Skeletal muscle cell (primary cell): ENCODE measurements at regions not wholly inside any gene's neighbourhood (a gene's known extent, or its start where the extent isn't known, plus 50 kb on each side); places are given as distances from the start of the nearest gene placed in this dataset.

Source experiments
- DNase-seq: peaks from one replicate; pipeline ENCODE4 v3.0.0-alpha.2; 2010; ENCODE audit warnings: low read depth
- H3K4me3 ChIP-seq: 2 replicates; pipeline ENCODE4 v1.5.1; 2011; ENCODE audit warnings: low read depth, mild to moderate bottlenecking, control low read depth, low read length, moderate library complexity

- DNase-seq, result no peak
- H3K4me3 ChIP-seq, result no peak overlapping the region
Observed at GRCh38 chr6:25105070-25105925, 169.5 kb upstream of the RIPOR2 start.

- H3K4me3 ChIP-seq, result no peak overlapping the region
- DNase-seq, result no peak
Observed at GRCh38 chr6:25107218-25107617, 171.5 kb upstream of the RIPOR2 start.

DNA sequence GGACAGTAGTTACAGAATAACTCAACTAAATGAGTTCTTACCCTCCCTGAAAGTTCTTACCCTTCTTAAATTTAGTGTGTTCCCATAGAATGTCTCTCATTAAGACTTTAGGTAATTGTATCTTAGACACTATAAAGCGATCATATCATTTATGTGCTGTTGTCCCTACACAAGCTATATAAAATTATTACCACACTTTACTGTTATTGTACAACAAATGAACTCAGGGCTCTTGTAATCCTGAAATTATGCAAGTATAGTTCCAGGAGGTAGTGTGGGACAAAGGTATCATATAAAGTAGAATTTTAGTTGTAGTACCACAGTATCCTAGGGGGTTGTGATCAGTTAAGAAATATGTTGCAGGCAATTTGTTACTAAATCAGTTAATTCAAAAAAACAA, 167.4 kb upstream of the CARMIL1 start:
- DNase-seq, result no peak
- H3K4me3 ChIP-seq, result no peak overlapping the region

DNA sequence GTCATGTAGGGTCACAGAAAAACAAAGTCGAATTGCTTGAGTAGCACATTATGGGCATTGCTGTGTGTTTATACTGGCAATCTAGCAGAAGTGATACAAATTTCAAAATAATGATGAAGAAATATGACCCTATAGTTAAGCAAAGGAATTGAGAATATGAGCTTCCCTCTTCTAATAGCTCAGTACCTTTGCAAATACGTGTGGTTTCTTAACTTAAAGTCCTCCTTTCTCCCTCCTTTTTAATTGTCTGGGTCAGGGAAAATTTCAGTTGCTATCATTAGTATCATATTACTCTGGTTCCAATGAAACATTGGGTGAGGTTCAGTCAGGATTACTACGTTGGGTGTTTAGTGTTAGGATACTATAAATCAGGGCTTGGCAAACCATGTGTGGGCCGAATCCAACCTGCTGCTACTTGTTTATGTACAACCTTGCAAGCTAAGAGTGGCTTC, 166.8 kb upstream of the CARMIL1 start:
- DNase-seq, result no peak
- no peak overlapping the region for H3K4me3 ChIP-seq

- H3K4me3 ChIP-seq, result no peak overlapping the region
- no peak for DNase-seq
Observed at GRCh38 chr6:25113436-25113835, 165.7 kb upstream of the CARMIL1 start.

DNA sequence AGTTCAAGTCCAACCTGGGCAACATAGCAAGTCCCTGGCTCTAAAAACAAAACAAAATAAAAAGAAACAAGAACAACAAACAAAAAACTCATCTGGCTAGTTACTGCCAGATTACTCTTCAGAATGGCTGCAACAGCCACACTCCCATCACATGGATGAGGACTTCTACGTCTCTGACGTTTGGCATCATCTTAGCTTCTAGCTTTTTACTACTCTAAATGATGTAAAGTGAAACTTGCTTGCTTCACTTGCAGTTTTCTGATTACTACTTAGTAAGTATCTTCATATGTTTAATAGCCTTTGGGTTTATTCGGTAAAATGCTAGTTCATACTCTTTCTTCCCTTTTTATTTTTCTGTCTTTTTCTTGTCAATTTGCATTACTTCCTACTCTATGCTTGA, 161.1 kb upstream of the CARMIL1 start:
- DNase-seq, result no peak
- no peak overlapping the region for H3K4me3 ChIP-seq

DNA sequence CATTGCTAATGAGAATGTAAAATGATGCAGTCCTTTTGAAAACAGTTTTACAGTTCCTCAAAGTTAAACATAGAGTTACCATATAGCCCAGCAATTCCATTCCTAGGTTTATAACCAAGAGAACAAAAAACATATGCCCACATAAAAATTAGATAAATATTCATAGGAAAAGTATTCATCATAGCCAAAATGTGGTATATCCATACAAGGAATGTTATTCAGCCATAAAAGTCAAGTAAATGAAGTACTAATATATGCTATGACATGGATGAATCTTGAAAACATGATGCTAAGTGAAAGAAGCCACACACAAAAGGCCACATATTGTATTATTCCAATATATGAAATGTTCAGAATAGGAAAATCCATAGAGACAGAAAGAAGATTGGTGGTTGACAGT, 158.0 kb upstream of the CARMIL1 start:
- H3K4me3 ChIP-seq, result no peak overlapping the region

GRCh38 chr6:25122001-25122400, 157.2 kb upstream of the CARMIL1 start:
- no peak for DNase-seq
- no peak overlapping the region for H3K4me3 ChIP-seq

More for the DNA sequence above, 158.0 kb upstream of the CARMIL1 start:
- no peak for DNase-seq

DNA sequence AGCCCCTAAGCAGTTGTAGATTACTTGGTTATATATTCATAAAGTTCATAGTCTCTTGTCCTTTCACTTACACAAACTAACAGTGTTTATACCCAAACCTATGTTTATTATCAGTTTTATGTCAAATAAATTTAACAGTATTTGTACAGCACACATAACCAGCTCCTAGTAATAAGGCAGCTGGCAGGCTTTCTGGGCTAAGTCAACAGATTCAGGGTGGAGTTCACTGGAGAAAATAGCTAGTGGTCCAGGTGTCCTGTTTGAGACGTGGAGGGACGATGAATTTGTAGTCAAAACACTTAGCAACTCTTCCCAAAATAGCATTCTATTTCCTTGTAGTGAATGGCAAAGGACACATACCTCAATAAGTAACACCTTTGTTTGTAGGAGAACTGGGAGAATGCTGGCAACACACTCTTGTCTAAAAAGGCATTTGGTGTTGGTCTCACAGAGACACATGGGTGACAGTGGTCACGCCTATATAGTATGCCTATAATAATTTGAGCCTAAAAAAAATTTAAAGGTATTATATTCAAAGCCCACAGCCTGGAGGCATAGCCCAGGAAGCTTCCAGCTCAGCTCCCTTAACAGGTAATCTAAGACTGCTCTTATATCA, 156.4 kb upstream of the CARMIL1 start:
- DNase-seq, result no peak
- no peak overlapping the region for H3K4me3 ChIP-seq

GRCh38 chr6:25124216-25124715, 154.9 kb upstream of the CARMIL1 start:
- H3K4me3 ChIP-seq, result no peak overlapping the region
- DNase-seq, result no peak

- no peak for DNase-seq
- no peak overlapping the region for H3K4me3 ChIP-seq
Observed at GRCh38 chr6:25125736-25126135, 153.4 kb upstream of the CARMIL1 start.

DNA sequence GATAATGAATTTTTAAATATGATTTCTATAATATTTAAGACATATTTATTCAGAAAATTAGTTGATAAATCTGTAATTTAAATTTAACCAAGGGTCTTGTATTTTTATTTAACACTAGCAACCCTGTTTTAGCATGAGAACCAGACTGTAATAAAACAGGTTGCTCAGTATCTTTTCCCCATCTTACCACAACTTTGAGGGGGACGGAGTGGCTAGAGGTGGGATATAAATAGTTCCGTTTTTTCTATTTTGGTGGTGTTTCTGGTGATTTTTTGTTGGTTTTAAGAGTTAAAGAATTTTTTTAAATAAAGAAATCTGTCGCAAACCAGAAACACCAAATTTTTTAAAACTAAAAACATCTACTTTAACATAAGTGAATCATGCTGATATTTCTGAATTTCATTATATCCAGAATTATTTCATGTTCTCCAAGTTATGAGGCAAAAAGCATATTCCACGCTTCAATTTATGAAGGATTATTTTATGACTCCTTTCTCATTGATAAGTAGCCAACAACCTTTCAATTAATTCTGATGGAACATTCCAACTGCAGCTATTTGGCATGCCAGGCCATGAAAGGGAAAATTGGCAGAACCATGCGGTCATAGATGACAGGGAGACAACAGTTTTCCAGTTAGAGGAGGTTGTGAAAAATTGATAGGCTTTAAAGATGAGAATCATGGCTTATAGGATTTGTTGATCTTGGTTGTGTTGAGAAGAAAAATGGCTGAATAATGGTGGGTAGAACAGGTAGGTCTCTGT, 151.9 kb upstream of the CARMIL1 start:
- no peak overlapping the region for H3K4me3 ChIP-seq
- DNase-seq, result no peak

GRCh38 chr6:25130518-25130917, 148.7 kb upstream of the CARMIL1 start:
- H3K4me3 ChIP-seq, result no peak overlapping the region
- no peak for DNase-seq

- DNase-seq, result no peak
Observed at GRCh38 chr6:25132934-25133333, 146.2 kb upstream of the CARMIL1 start.

DNA sequence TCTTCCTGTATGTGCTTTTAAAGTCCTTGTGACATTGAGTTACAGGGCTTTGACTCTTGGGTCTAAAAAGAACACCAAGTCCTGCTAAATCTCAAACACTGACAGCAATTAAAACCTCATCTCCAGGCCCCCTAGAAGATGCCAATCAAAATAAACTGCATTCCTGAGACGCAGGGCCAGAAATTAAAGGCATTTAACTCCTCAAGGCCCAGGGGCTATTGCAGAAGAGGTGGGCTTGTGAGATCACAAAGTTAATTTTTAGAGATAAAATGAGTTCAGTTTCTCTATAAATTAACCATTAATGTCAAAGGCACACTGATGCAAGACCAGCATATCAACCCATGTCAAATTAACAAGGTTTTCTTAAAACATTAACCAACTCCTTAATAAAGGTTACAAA, 145.6 kb upstream of the CARMIL1 start:
- no peak overlapping the region for H3K4me3 ChIP-seq
- DNase-seq, result no peak

More at GRCh38 chr6:25132934-25133333, 146.2 kb upstream of the CARMIL1 start:
- no peak overlapping the region for H3K4me3 ChIP-seq

DNA sequence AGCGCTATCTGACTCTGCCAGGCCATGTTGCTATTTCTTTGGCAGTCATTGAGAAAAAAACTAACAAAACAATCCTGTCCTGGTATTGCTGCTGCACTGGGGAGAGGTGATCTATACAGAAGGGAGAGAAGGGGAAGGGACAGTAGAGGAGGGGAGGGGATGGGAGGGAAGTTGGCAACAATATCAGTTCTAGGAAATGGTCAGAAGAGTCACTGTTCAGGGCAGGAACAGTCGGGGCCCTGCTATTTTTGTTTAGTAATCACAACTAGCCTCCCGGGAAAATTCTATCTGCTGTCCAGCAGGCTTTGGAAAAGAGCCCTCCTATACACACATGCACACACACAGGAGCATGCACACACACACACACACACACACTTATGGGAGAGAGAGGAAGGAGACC, 142.3 kb upstream of the CARMIL1 start:
- no peak overlapping the region for H3K4me3 ChIP-seq
- no peak for DNase-seq

DNA sequence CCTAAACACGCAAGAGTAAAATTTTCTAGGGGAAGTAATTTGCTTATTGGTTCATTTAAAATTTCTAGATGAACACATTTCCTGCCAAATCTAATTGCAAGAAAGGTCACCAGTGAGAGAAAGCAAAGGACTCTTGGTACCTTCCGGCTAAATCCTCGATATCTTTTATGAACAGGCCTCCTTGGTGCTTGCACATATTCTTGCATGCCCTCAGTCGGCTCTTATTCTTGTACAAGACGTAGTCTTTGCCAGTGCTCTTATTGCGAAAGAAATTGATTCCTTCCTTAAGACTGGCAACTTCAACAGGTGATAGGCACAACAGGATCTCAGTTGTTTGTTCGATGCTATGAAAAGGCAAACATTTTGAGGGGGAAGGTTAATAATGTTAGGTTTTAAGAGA, 141.7 kb upstream of the CARMIL1 start:
- H3K4me3 ChIP-seq, result no peak overlapping the region
- DNase-seq, result no peak

DNA sequence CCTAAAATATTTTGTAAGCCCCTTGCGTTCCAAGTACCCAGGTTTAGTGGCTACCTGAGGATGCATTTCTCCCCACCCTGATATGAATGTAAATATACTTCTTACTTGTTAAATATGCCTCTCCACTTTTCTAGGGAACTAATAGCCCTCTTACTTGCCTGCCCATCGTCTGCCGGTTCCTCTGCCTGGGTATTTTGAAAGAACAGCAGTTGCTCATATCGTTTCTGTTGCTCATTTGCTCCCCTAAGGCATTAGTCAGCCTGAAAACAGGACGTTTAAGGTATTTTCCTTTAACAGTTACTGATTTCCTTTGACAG, 141.3 kb upstream of the CARMIL1 start:
- DNase-seq, result no peak
- H3K4me3 ChIP-seq, result no peak overlapping the region

- H3K4me3 ChIP-seq, result peak overlapping the region; percentile 35
Observed at GRCh38 chr6:25138233-25138933, 140.8 kb upstream of the CARMIL1 start.

More at GRCh38 chr6:25138233-25138933, 140.8 kb upstream of the CARMIL1 start:
- DNase-seq, result peak; percentile 28
